SU-DHL-6 (cell line): ENCODE measurements at regions not wholly inside any gene's neighbourhood (a gene's known extent, or its start where the extent isn't known, plus 50 kb on each side); places are given as distances from the start of the nearest gene placed in this dataset.

ENCODE experiments used
- H2AFZ ChIP-seq: fragments of 200-600 bp; sonication (generic); 2 replicates; pipeline ENCODE4 v1.6.1; 2014; ENCODE audit warnings: low read depth, mild to moderate bottlenecking, moderate library complexity, mixed read lengths, antibody characterized with exemption, low read length; ENCODE audit not compliant: severe bottlenecking
- H3F3A ChIP-seq: fragments of 200-600 bp; shearing (Covaris generic); 2 replicates; pipeline ENCODE4 v1.6.0; 2016; ENCODE audit warnings: antibody characterized with exemption, mild to moderate bottlenecking; ENCODE audit not compliant: insufficient read depth
- H3K27ac ChIP-seq: fragments of 200-600 bp; sonication (generic); 2 replicates; pipeline ENCODE4 v1.5.1; 2016; ENCODE audit warnings: low read depth, mild to moderate bottlenecking, low read length, moderate library complexity, mixed read lengths
- H3K27me3 ChIP-seq: fragments of 200-600 bp; sonication (generic), shearing (Covaris generic); 2 replicates; pipeline ENCODE4 v1.6.0; 2014; ENCODE audit warnings: mild to moderate bottlenecking, low read length
- H3K36me3 ChIP-seq: fragments of 200-600 bp; sonication (generic); 2 replicates; pipeline ENCODE4 v1.6.1; 2014; ENCODE audit warnings: mild to moderate bottlenecking, low read length, mixed read lengths
- H3K4me2 ChIP-seq: fragments of 300-600, 200-600 bp; shearing (Covaris generic), sonication (generic); 2 replicates; pipeline ENCODE4 v1.6.0; 2014; ENCODE audit warnings: low read length, low read depth, mild to moderate bottlenecking; ENCODE audit not compliant: poor library complexity, severe bottlenecking
- H3K4me3 ChIP-seq: fragments of 200-600 bp; sonication (generic); 2 replicates; pipeline ENCODE4 v1.5.1; 2014; ENCODE audit warnings: antibody characterized with exemption, low read length, mild to moderate bottlenecking, mixed read lengths; ENCODE audit not compliant: insufficient read depth, poor library complexity, severe bottlenecking
- H3K79me2 ChIP-seq: fragments of 200-600 bp; sonication (generic); 2 replicates; pipeline ENCODE4 v1.6.1; 2014; ENCODE audit warnings: mild to moderate bottlenecking, low read length, moderate library complexity; ENCODE audit not compliant: insufficient read depth
- H3K9ac ChIP-seq: fragments of 200-600 bp; sonication (generic); 2 replicates; pipeline ENCODE4 v1.7.0; 2014; ENCODE audit warnings: mild to moderate bottlenecking, low read length
- H3K9me2 ChIP-seq: fragments of 200-600 bp; sonication (generic); replicated peaks from 2 replicates; pipeline ENCODE4 v1.6.1; 2014; ENCODE audit warnings: low read length; ENCODE audit not compliant: insufficient read depth
- H3K9me3 ChIP-seq: fragments of 200-600 bp; sonication (generic); 2 replicates; pipeline ENCODE4 v1.6.1; 2014; ENCODE audit warnings: low read length, mixed read lengths; ENCODE audit not compliant: insufficient read depth
- H4K20me1 ChIP-seq: fragments of 200-600 bp; sonication (generic); 2 replicates; pipeline ENCODE4 v1.6.1; 2014; ENCODE audit warnings: low read depth, mild to moderate bottlenecking, antibody characterized with exemption, low read length, moderate library complexity, mixed read lengths
- CTCF ChIP-seq: fragments of 200-600 bp; sonication (generic); IDR thresholded peaks from one replicate; pipeline ENCODE4 v1.5.1; 2017; ENCODE audit warnings: antibody characterized with exemption, mild to moderate bottlenecking, low read length, moderate library complexity; ENCODE audit not compliant: insufficient read depth, poor library complexity, severe bottlenecking
- EZH2phosphoT487 ChIP-seq: fragments of 200-600 bp; sonication (generic), shearing (Covaris generic); conservative IDR thresholded peaks from 2 replicates; pipeline ENCODE4 v1.6.1; 2018; ENCODE audit warnings: mild to moderate bottlenecking, antibody characterized with exemption, low read length, moderate library complexity, mixed read lengths

DNA sequence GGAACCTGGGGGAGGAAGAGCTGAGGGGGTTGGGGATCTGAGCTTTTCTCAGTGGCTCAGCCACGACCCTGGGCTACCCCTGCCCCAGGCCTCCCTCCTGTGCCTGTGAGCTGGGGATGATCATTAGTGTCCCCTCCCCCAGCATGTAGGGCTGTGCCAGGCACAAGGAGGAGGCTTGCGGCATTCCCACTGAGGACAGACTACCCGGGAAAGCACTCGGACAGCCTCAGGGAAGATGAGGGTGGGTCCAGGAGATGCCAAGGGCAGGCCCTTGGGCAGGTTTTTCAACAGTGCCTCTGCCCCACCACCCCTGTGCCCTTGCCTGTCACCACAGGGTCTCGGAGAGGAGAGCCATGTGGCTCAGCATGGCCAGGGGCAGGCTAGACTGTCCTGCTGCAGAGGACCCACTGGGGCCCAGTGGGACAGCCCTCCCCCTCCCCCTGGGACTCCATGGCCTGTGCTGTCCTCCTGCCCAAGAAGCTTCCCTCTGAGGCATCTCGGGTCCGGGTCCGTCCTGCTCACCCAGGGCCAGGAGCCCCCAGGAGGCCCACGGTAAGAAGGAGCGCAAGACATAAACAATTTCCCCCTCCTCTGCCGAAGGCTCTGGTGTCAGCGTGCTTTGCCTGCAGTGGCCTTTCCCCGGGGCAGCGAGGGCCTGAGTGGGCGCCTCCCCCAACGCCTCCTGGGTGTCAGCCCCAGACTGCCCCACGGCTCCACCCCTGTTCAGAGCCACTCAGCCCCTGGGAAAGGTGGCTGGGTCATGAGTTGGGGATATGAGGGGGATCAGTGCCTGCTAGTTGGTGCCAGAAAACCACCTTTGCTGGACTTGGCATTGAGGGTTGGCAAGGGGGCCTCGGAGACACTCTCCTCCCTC, 192.5 kb downstream of the GOLGA6L6 start:
- Histone ChIP-seq H3K27me3 (no peaks in the 10 kb centered on the region), H4K20me1 (no peaks in the 10 kb centered on the region), H2AFZ (no peak overlapping the region), H3K9ac (no peak overlapping the region), H3F3A (no peaks in the 10 kb centered on the region), H3K9me3 (no peaks in the 10 kb centered on the region), H3K4me2 (no peak overlapping the region), H3K36me3 (no peaks in the 10 kb centered on the region), H3K79me2 (no peaks in the 10 kb centered on the region), H3K9me2 (no peaks in the 10 kb centered on the region), H3K27ac (no peak overlapping the region), H3K4me3 (no peak overlapping the region)
- TF ChIP-seq CTCF, result no peak
- TF ChIP-seq EZH2phosphoT487, result no peak

- Histone ChIP-seq H3F3A (no peaks in the 10 kb centered on the region), H3K9ac (no peak overlapping the region), H3K9me3 (no peaks in the 10 kb centered on the region), H3K4me3 (no peak overlapping the region), H3K36me3 (no peaks in the 10 kb centered on the region), H3K9me2 (no peaks in the 10 kb centered on the region), H3K79me2 (no peaks in the 10 kb centered on the region), H3K27ac (no peak overlapping the region), H3K27me3 (no peaks in the 10 kb centered on the region), H4K20me1 (no peaks in the 10 kb centered on the region), H3K4me2 (no peak overlapping the region), H2AFZ (no peak overlapping the region)
- no peak for TF ChIP-seq CTCF
- TF ChIP-seq EZH2phosphoT487, result no peak
These were observed 193.2 kb downstream of the GOLGA6L6 start for GRCh38 chr15:20348291-20348899.

DNA sequence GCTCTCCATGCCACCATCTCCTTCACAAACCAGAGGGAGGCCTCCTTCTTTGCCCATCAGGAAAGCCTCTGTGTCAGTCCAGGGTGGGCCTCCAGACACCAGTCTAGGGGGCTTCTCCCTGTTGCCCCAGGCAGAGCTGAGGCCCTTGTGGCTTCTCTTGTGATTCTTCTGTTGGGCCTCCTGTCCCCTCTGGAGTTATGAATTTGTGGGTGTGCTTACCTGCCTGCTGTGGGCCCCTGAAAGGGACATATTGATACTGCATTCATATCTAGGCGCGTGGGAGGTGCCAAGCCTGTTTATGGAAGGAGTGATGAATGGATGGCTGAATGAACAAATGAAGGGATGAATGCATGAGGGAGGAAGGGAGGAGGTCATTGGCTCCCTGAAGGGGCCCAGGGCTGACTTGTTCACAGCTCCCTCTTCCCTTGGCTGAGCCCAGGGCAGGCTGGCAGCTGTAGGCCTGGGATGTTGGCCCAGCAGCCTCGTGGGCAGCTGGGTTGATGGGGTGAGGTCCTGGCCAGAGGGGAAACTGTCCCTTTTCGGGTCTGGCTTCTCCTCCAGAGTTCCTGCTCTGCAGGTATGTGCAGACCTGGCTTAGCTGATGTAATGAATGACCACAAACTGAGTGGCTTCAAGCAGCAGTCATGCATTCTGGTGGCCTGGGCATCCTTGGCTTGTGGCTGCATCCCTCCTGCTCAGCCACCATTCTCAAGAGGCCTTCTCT, 195.4 kb downstream of the GOLGA6L6 start:
- no peak overlapping the region for H3K4me2 ChIP-seq
- H3K9ac ChIP-seq, result no peak overlapping the region
- TF ChIP-seq EZH2phosphoT487, result no peak
- TF ChIP-seq CTCF, result no peak
- no peaks in the 10 kb centered on the region for H3K9me3 ChIP-seq
- no peaks in the 10 kb centered on the region for H3K9me2 ChIP-seq
- H2AFZ ChIP-seq, result no peak overlapping the region
- no peaks in the 10 kb centered on the region for H3K36me3 ChIP-seq
- no peaks in the 10 kb centered on the region for H3K79me2 ChIP-seq
- no peaks in the 10 kb centered on the region for H3F3A ChIP-seq
- no peaks in the 10 kb centered on the region for H3K27me3 ChIP-seq
- no peak overlapping the region for H3K4me3 ChIP-seq
- no peak overlapping the region for H3K27ac ChIP-seq
- H4K20me1 ChIP-seq, result no peaks in the 10 kb centered on the region
